ENCODE measurements at regions not wholly inside any gene's neighbourhood (a gene's known extent, or its start where the extent isn't known, plus 50 kb on each side); places are given as distances from the start of the nearest gene placed in this dataset.

DNA sequence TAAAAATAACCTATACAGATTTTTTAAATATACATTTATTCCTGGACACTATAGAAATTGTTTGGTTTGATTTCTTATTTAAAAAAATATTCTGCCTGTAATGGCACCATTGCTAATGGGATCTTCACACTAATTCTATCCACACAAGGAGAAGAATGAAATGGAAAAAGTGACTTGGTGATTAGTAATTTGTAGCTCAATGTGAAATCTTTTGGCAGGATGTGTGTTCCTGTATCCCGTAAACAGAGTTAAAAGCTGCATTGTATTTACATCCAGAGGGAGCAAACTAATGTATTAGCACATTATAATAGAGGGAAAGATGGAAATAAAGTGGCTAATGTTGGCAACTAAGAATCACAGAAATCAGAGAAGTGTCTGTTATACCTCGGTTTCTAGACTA is 1455.3 kb upstream of the FLRT2 start:
- intact Hi-C loops (cut with DNase I) = no loop called here
- H3K9me3 ChIP-seq (ENCODE audit: control insufficient read depth, low read length) = peaks cover 3% of the 10 kb centered on the region
- 95 to 97% methylated on average over 2 of the region's 2 CpGs for WGBS, 2 donors
- H3K36me3 ChIP-seq (ENCODE audit: control insufficient read depth in 1 of 2, insufficient read depth in 2 of 2, low read length in 1 of 2) = no peaks in the 10 kb centered on the region
- ATAC-seq (ENCODE audit: low FRiP score) (no peak), DNase-seq (no peak)
- no peaks in the 10 kb centered on the region for H3K4me1 ChIP-seq (ENCODE audit: control insufficient read depth in 1 of 2, insufficient read depth in 2 of 2, low read length in 2 of 2)
- no peak overlapping the region for H3K27ac ChIP-seq (ENCODE audit: low read depth in 1 of 2, low read length in 2 of 2)
- no peaks in the 10 kb centered on the region for H3K27me3 ChIP-seq (ENCODE audit: control insufficient read depth in 1 of 2, insufficient read depth in 2 of 2, low read length in 1 of 2)
- no peak overlapping the region for H3K4me3 ChIP-seq (ENCODE audit: low read length in 2 of 2)

DNA sequence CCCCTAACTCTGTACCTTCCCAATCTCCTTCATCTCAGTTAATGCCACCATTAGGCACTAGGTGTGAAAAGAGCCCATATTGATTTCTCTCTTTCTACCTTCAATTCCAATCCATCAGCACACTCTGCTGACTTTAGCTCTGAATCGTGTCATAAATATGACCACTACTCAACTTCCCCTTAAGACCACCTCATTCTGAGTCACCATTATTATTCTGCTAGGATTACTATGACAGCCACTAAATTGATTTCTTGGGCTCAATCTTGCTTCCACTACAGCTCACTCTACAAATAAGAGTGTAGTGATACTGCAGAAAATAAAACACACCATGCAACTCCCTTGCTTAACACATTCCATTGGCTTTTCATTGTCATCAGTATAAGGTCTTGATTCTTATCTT is 1449.0 kb upstream of the FLRT2 start:
- H3K36me3 ChIP-seq (ENCODE audit: control insufficient read depth in 1 of 2, insufficient read depth in 2 of 2, low read length in 1 of 2) = no peaks in the 10 kb centered on the region
- no peak overlapping the region for H3K27ac ChIP-seq (ENCODE audit: low read depth in 1 of 2, low read length in 2 of 2)
- H3K4me3 ChIP-seq (ENCODE audit: low read length in 2 of 2) = no peak overlapping the region
- H3K27me3 ChIP-seq (ENCODE audit: control insufficient read depth in 1 of 2, insufficient read depth in 2 of 2, low read length in 1 of 2) = no peaks in the 10 kb centered on the region
- no peaks in the 10 kb centered on the region for H3K4me1 ChIP-seq (ENCODE audit: control insufficient read depth in 1 of 2, insufficient read depth in 2 of 2, low read length in 2 of 2)
- no peak for ATAC-seq (ENCODE audit: low FRiP score)
- 88 to 92% methylated on average over 1 of the region's 1 CpG for WGBS, 2 donors
- no peaks in the 10 kb centered on the region for H3K9me3 ChIP-seq (ENCODE audit: control insufficient read depth, low read length)
- intact Hi-C loops (cut with DNase I) = no loop called here
- DNase-seq = no peak

GRCh38 chr14:84084056-84084630 is 1445.8 kb upstream of the FLRT2 start:
- Histone ChIP-seq H3K36me3 (ENCODE audit: control insufficient read depth in 1 of 2, insufficient read depth in 2 of 2, low read length in 1 of 2) (no peaks in the 10 kb centered on the region), H3K27me3 (ENCODE audit: control insufficient read depth in 1 of 2, insufficient read depth in 2 of 2, low read length in 1 of 2) (no peaks in the 10 kb centered on the region), H3K4me1 (ENCODE audit: control insufficient read depth in 1 of 2, insufficient read depth in 2 of 2, low read length in 2 of 2) (no peaks in the 10 kb centered on the region), H3K27ac (ENCODE audit: low read depth in 1 of 2, low read length in 2 of 2) (no peak overlapping the region), H3K9me3 (ENCODE audit: control insufficient read depth, low read length) (no peaks in the 10 kb centered on the region), H3K4me3 (ENCODE audit: low read length in 2 of 2) (no peak overlapping the region)
- ATAC-seq (ENCODE audit: low FRiP score) (no peak), DNase-seq (no peak)
- intact Hi-C loops (cut with DNase I) = no loop called here
- WGBS, 2 donors = 97 to 100% methylated on average over 1 of the region's 1 CpG

DNA sequence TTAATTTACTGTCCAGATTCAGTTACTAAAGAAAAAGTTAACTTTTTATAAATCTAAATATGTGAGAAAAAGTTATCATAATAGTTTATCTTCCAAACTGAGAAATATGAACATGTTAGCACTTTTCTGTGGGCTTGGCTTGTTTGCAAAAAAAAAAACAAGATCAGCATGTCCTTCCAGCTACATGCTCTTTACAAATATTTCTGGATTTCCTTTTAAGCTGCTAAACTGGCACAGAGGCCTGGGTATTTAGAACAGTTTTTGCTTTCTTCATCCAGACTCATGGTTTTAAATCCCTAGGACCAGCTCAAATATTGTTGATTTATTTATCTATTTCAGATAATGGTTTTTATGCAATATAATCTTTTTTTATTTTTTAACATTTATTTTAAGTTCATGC is 1444.5 kb upstream of the FLRT2 start:
- Histone ChIP-seq H3K36me3 (ENCODE audit: control insufficient read depth in 1 of 2, insufficient read depth in 2 of 2, low read length in 1 of 2) (no peaks in the 10 kb centered on the region), H3K4me3 (ENCODE audit: low read length in 2 of 2) (no peak overlapping the region), H3K27me3 (ENCODE audit: control insufficient read depth in 1 of 2, insufficient read depth in 2 of 2, low read length in 1 of 2) (no peaks in the 10 kb centered on the region), H3K9me3 (ENCODE audit: control insufficient read depth, low read length) (no peaks in the 10 kb centered on the region), H3K4me1 (ENCODE audit: control insufficient read depth in 1 of 2, insufficient read depth in 2 of 2, low read length in 2 of 2) (no peaks in the 10 kb centered on the region), H3K27ac (ENCODE audit: low read depth in 1 of 2, low read length in 2 of 2) (no peak overlapping the region)
- intact Hi-C loops (cut with DNase I) = no loop called here
- peak; percentile 51 for ATAC-seq (ENCODE audit: low FRiP score)
- no peak for DNase-seq

GRCh38 chr14:84086714-84087113 is 1443.2 kb upstream of the FLRT2 start:
- DNase-seq (no peak), ATAC-seq (ENCODE audit: low FRiP score) (no peak)
- intact Hi-C loops (cut with DNase I) = no loop called here
- no peak overlapping the region for H3K27ac ChIP-seq (ENCODE audit: low read depth in 1 of 2, low read length in 2 of 2)
- no peaks in the 10 kb centered on the region for H3K36me3 ChIP-seq (ENCODE audit: control insufficient read depth in 1 of 2, insufficient read depth in 2 of 2, low read length in 1 of 2)
- 76 to 86% methylated on average over 4 of the region's 4 CpGs for WGBS, 2 donors
- H3K4me3 ChIP-seq (ENCODE audit: low read length in 2 of 2) = no peak overlapping the region
- no peaks in the 10 kb centered on the region for H3K27me3 ChIP-seq (ENCODE audit: control insufficient read depth in 1 of 2, insufficient read depth in 2 of 2, low read length in 1 of 2)
- H3K9me3 ChIP-seq (ENCODE audit: control insufficient read depth, low read length) = no peaks in the 10 kb centered on the region
- H3K4me1 ChIP-seq (ENCODE audit: control insufficient read depth in 1 of 2, insufficient read depth in 2 of 2, low read length in 2 of 2) = no peaks in the 10 kb centered on the region

DNA sequence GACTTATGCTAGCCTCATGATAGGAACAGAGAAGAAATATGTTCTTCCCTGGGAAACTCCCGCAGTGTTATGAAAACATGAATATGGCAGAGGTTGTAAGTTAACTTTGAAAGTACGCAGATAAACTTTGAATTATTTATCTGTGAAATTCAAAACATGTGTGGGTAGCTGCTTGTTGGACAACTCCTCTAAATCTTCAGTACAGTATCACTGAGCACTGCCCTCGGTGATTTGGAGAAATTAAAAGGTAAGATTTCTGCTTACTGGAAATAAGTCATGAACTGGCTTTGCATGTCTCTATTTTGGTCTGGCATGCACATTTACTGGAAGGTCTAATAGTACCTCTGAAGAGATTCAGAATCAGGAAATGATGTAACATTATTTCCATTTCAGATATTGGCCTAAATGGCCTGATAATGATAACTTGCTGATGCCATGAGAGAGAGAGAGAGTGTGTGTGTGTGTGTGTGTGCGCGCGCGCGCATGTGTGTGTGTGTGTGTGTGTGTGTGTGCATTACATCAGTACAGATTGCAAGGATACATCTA is 1441.9 kb upstream of the FLRT2 start:
- Histone ChIP-seq H3K4me3 (ENCODE audit: low read length in 2 of 2) (no peak overlapping the region), H3K4me1 (ENCODE audit: control insufficient read depth in 1 of 2, insufficient read depth in 2 of 2, low read length in 2 of 2) (no peaks in the 10 kb centered on the region), H3K36me3 (ENCODE audit: control insufficient read depth in 1 of 2, insufficient read depth in 2 of 2, low read length in 1 of 2) (no peaks in the 10 kb centered on the region), H3K27me3 (ENCODE audit: control insufficient read depth in 1 of 2, insufficient read depth in 2 of 2, low read length in 1 of 2) (no peaks in the 10 kb centered on the region), H3K27ac (ENCODE audit: low read depth in 1 of 2, low read length in 2 of 2) (no peak overlapping the region), H3K9me3 (ENCODE audit: control insufficient read depth, low read length) (no peaks in the 10 kb centered on the region)
- intact Hi-C loops (cut with DNase I) = no loop called here
- peak; percentile 53 for ATAC-seq (ENCODE audit: low FRiP score)
- no peak for DNase-seq
- 52 to 56% methylated on average over 8 of the region's 8 CpGs for WGBS, 2 donors

DNA sequence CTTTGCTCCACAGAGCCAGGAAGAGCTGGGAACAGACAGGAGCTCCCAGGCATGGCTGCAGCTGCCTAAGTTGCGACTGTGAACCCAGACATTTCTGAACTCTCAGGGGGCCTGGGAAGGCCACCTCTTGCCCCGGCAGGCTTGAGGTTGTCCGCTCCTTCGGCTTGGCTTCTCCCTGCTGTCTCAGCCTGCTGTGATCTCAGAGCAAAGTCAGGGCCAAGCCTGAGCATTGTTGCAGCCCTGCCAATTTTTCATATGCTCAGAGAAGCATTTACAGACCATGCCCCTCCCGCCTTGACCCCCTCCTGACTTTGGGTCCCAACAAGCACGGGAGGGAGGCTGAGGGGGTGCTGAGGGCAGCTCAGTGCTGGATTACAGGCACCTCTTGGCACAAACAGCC is 1439.1 kb upstream of the FLRT2 start:
- no peaks in the 10 kb centered on the region for H3K27me3 ChIP-seq (ENCODE audit: control insufficient read depth in 1 of 2, insufficient read depth in 2 of 2, low read length in 1 of 2)
- H3K27ac ChIP-seq (ENCODE audit: low read depth in 1 of 2, low read length in 2 of 2) = no peak overlapping the region
- ATAC-seq (ENCODE audit: low FRiP score) (no peak), DNase-seq (peak in 1 of 2 donors; percentile 40)
- H3K4me3 ChIP-seq (ENCODE audit: low read length in 2 of 2) = no peak overlapping the region
- no peaks in the 10 kb centered on the region for H3K9me3 ChIP-seq (ENCODE audit: control insufficient read depth, low read length)
- H3K4me1 ChIP-seq (ENCODE audit: control insufficient read depth in 1 of 2, insufficient read depth in 2 of 2, low read length in 2 of 2) = no peaks in the 10 kb centered on the region
- H3K36me3 ChIP-seq (ENCODE audit: control insufficient read depth in 1 of 2, insufficient read depth in 2 of 2, low read length in 1 of 2) = no peaks in the 10 kb centered on the region
- intact Hi-C loops (cut with DNase I) = no loop called here
- 8 to 14% methylated on average over 6 of the region's 6 CpGs for WGBS, 2 donors

GRCh38 chr14:84095681-84096080 is 1434.3 kb upstream of the FLRT2 start:
- no peak overlapping the region for H3K27ac ChIP-seq (ENCODE audit: low read depth in 1 of 2, low read length in 2 of 2)
- no peaks in the 10 kb centered on the region for H3K27me3 ChIP-seq (ENCODE audit: control insufficient read depth in 1 of 2, insufficient read depth in 2 of 2, low read length in 1 of 2)
- no peaks in the 10 kb centered on the region for H3K9me3 ChIP-seq (ENCODE audit: control insufficient read depth, low read length)
- intact Hi-C loops (cut with DNase I) = no loop called here
- ATAC-seq (ENCODE audit: low FRiP score) (no peak), DNase-seq (no peak)
- WGBS, 2 donors = 7% methylated on average over 1 of the region's 1 CpG
- no peak overlapping the region for H3K4me3 ChIP-seq (ENCODE audit: low read length in 2 of 2)
- no peaks in the 10 kb centered on the region for H3K4me1 ChIP-seq (ENCODE audit: control insufficient read depth in 1 of 2, insufficient read depth in 2 of 2, low read length in 2 of 2)
- H3K36me3 ChIP-seq (ENCODE audit: control insufficient read depth in 1 of 2, insufficient read depth in 2 of 2, low read length in 1 of 2) = no peaks in the 10 kb centered on the region

- intact Hi-C loops (cut with DNase I) = no loop called here
- WGBS, 2 donors = 87 to 89% methylated on average over 4 of the region's 4 CpGs
- no peaks in the 10 kb centered on the region for H3K27me3 ChIP-seq (ENCODE audit: control insufficient read depth in 1 of 2, insufficient read depth in 2 of 2, low read length in 1 of 2)
- H3K4me1 ChIP-seq (ENCODE audit: control insufficient read depth in 1 of 2, insufficient read depth in 2 of 2, low read length in 2 of 2) = no peaks in the 10 kb centered on the region
- no peaks in the 10 kb centered on the region for H3K36me3 ChIP-seq (ENCODE audit: control insufficient read depth in 1 of 2, insufficient read depth in 2 of 2, low read length in 1 of 2)
- no peak overlapping the region for H3K27ac ChIP-seq (ENCODE audit: low read depth in 1 of 2, low read length in 2 of 2)
- no peak overlapping the region for H3K4me3 ChIP-seq (ENCODE audit: low read length in 2 of 2)
- H3K9me3 ChIP-seq (ENCODE audit: control insufficient read depth, low read length) = peaks cover 5% of the 10 kb centered on the region
- ATAC-seq (ENCODE audit: low FRiP score) (no peak), DNase-seq (no peak)
Observed at GRCh38 chr14:84098261-84098660, 1431.7 kb upstream of the FLRT2 start.

All from aorta (tissue), 5 donors.